ENCODE measurements at regions not wholly inside any gene's neighbourhood (a gene's known extent, or its start where the extent isn't known, plus 50 kb on each side); places are given as distances from the start of the nearest gene placed in this dataset.

- intact Hi-C loops (cut with DNase I; ENCODE audit: low total_unique reads) = no loop called here
- Histone ChIP-seq H3K27me3 (no peaks in the 10 kb centered on the region), H3K27ac (no peak overlapping the region), H3K4me3 (no peak overlapping the region), H3K4me1 (no peaks in the 10 kb centered on the region), H3K36me3 (no peaks in the 10 kb centered on the region), H3K9me3 (peaks cover 0 to 6% of the 10 kb centered on the region in 2 donors)
- DNase-seq = no peak
- TF ChIP-seq POLR2A (IDR thresholded peaks at IDR 0.05) (no peak), CTCF (IDR thresholded peaks at IDR 0.05) (no peak)
Observed at GRCh38 chr18:61681065-61681464, 211.7 kb downstream of the RNF152 start.

- intact Hi-C loops (cut with DNase I; ENCODE audit: low total_unique reads) = no loop called here
- H3K27ac ChIP-seq = no peak overlapping the region
- no peak for DNase-seq
- TF ChIP-seq CTCF (IDR thresholded peaks at IDR 0.05) = no peak
- no peak for TF ChIP-seq POLR2A (IDR thresholded peaks at IDR 0.05)
- H3K4me1 ChIP-seq = no peaks in the 10 kb centered on the region
- no peaks in the 10 kb centered on the region for H3K27me3 ChIP-seq
- no peak overlapping the region for H3K4me3 ChIP-seq
- H3K9me3 ChIP-seq = peaks cover 0 to 6% of the 10 kb centered on the region in 2 donors
- no peaks in the 10 kb centered on the region for H3K36me3 ChIP-seq
Observed at GRCh38 chr18:61679836-61680235, 213.0 kb downstream of the RNF152 start.

- no peak overlapping the region for H3K27ac ChIP-seq
- intact Hi-C loops (cut with DNase I; ENCODE audit: low total_unique reads) = no loop called here
- TF ChIP-seq POLR2A (IDR thresholded peaks at IDR 0.05) (no peak), CTCF (IDR thresholded peaks at IDR 0.05) (no peak)
Observed at GRCh38 chr18:61677435-61677970, 215.3 kb downstream of the RNF152 start.

GRCh38 chr18:61676773-61677434, 215.9 kb downstream of the RNF152 start:
- no peaks in the 10 kb centered on the region for H3K36me3 ChIP-seq
- no peak overlapping the region for H3K27ac ChIP-seq
- no peaks in the 10 kb centered on the region for H3K27me3 ChIP-seq
- no peaks in the 10 kb centered on the region for H3K4me1 ChIP-seq
- intact Hi-C loops (cut with DNase I; ENCODE audit: low total_unique reads) = no loop called here
- peaks cover 0 to 6% of the 10 kb centered on the region in 2 donors for H3K9me3 ChIP-seq
- H3K4me3 ChIP-seq = no peak overlapping the region
- DNase-seq = no peak
- TF ChIP-seq POLR2A (IDR thresholded peaks at IDR 0.05) (no peak), CTCF (IDR thresholded peaks at IDR 0.05) (no peak)

More at GRCh38 chr18:61677435-61677970, 215.3 kb downstream of the RNF152 start:
- DNase-seq = no peak
- H3K36me3 ChIP-seq = no peaks in the 10 kb centered on the region
- H3K27me3 ChIP-seq = no peaks in the 10 kb centered on the region
- peaks cover 0 to 6% of the 10 kb centered on the region in 2 donors for H3K9me3 ChIP-seq
- no peak overlapping the region for H3K4me3 ChIP-seq
- H3K4me1 ChIP-seq = no peaks in the 10 kb centered on the region

GRCh38 chr18:61669320-61669719, 223.5 kb downstream of the RNF152 start:
- H3K36me3 ChIP-seq = no peaks in the 10 kb centered on the region
- no peaks in the 10 kb centered on the region for H3K27me3 ChIP-seq
- DNase-seq = no peak
- no peak overlapping the region for H3K27ac ChIP-seq
- H3K4me1 ChIP-seq = no peaks in the 10 kb centered on the region
- TF ChIP-seq CTCF (IDR thresholded peaks at IDR 0.05) = no peak
- TF ChIP-seq POLR2A (IDR thresholded peaks at IDR 0.05) = no peak
- intact Hi-C loops (cut with DNase I; ENCODE audit: low total_unique reads) = no loop called here
- no peak overlapping the region for H3K4me3 ChIP-seq
- H3K9me3 ChIP-seq = no peaks in the 10 kb centered on the region

Measured in uterus (tissue), 3 donors.